GM06990 (cell line): ENCODE measurements at regions not wholly inside any gene's neighbourhood (a gene's known extent, or its start where the extent isn't known, plus 50 kb on each side); places are given as distances from the start of the nearest gene placed in this dataset.

Source experiments
- DNase-seq: peaks from one replicate; pipeline ENCODE4 v3.0.0-alpha.2; 2011; ENCODE audit not compliant: insufficient read length; ENCODE audit errors: extremely low read depth
- H3K27me3 ChIP-seq: replicated peaks from 2 replicates; pipeline ENCODE4 v1.6.0; 2011; ENCODE audit warnings: low read length; ENCODE audit not compliant: control insufficient read depth, insufficient read depth
- H3K36me3 ChIP-seq: 2 replicates; pipeline ENCODE4 v1.5.1; 2011; ENCODE audit warnings: low read length; ENCODE audit not compliant: control insufficient read depth, insufficient read depth
- H3K4me3 ChIP-seq: replicated peaks from 2 replicates; pipeline ENCODE4 v1.5.1; 2011; ENCODE audit warnings: low read depth, mild to moderate bottlenecking, control low read depth, low read length
- TF ChIP-seq, protein P1 (sequence below): IDR thresholded peaks from 2 replicates; pipeline ENCODE4 v1.5.1; 2011; ENCODE audit warnings: low read length, control low read depth, mild to moderate bottlenecking, inconsistent platforms; ENCODE audit not compliant: insufficient read depth, poor library complexity, severe bottlenecking

DNA sequence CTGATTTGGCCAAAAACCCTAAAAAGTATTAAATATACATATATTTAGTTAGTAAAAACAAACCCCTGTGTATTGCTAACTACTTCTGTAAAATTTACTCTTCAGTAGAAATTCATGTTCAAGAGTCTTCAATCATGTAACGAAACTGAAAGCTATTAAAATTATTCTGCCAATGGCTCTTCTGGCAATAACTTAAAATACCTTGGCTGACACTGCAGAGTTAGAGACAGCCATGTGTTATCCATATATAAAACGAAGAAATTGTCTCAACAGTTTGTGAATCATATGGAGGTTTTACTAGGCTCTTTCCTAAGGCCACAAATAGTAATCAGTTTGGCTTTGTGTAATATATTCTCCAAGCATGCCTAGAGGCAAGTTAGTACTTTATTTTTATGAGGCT, 357.2 kb downstream of the COL11A1 start:
- H3K36me3 ChIP-seq = no peaks in the 10 kb centered on the region
- no peaks in the 10 kb centered on the region for H3K27me3 ChIP-seq

GRCh38 chr1:102742426-102742825, 365.9 kb downstream of the COL11A1 start:
- H3K27me3 ChIP-seq = no peaks in the 10 kb centered on the region
- H3K4me3 ChIP-seq = no peak overlapping the region
- TF ChIP-seq, protein P1, sequence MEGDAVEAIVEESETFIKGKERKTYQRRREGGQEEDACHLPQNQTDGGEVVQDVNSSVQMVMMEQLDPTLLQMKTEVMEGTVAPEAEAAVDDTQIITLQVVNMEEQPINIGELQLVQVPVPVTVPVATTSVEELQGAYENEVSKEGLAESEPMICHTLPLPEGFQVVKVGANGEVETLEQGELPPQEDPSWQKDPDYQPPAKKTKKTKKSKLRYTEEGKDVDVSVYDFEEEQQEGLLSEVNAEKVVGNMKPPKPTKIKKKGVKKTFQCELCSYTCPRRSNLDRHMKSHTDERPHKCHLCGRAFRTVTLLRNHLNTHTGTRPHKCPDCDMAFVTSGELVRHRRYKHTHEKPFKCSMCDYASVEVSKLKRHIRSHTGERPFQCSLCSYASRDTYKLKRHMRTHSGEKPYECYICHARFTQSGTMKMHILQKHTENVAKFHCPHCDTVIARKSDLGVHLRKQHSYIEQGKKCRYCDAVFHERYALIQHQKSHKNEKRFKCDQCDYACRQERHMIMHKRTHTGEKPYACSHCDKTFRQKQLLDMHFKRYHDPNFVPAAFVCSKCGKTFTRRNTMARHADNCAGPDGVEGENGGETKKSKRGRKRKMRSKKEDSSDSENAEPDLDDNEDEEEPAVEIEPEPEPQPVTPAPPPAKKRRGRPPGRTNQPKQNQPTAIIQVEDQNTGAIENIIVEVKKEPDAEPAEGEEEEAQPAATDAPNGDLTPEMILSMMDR = no peak
- H3K36me3 ChIP-seq = no peaks in the 10 kb centered on the region
- no peak for DNase-seq

More for the DNA sequence above, 357.2 kb downstream of the COL11A1 start:
- no peak for DNase-seq
- no peak overlapping the region for H3K4me3 ChIP-seq
- TF ChIP-seq, protein P1 = no peak

DNA sequence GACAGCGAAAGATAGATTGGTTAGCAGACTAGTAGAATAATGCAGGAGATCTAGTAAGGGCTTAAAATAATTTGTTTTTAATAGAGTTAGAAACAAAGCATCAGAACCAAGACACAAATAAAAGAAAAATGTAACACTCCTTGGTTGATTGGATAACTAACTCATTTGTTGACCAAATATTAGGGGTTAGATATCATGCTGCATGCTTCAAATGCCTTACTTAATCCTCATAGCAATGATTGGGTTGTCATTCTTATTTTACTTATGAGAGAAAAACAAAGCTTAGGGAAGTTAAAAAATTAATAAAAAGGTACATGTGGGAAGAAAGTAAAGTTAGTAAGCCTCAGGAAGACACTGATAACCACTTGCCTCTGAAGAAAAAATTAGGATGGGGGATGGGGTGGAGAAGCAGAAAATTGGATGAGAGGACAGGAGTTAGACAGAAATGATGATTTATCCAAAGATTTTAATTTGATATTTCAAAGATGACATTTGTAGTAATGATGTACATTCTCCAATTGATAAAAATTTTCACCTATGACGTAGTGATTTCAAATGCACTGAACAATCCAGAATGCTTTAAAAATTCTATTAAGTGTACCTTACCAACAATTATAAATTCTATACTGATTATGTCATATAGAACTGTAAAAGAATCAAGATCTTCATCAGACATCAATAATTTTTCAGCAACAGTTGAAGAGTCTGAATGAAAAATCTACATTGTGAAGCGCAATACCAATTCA, 374.7 kb downstream of the COL11A1 start:
- TF ChIP-seq, protein P1 = no peak
- Histone ChIP-seq H3K27me3 (no peaks in the 10 kb centered on the region), H3K4me3 (no peak overlapping the region), H3K36me3 (no peaks in the 10 kb centered on the region)
- DNase-seq = no peak

DNA sequence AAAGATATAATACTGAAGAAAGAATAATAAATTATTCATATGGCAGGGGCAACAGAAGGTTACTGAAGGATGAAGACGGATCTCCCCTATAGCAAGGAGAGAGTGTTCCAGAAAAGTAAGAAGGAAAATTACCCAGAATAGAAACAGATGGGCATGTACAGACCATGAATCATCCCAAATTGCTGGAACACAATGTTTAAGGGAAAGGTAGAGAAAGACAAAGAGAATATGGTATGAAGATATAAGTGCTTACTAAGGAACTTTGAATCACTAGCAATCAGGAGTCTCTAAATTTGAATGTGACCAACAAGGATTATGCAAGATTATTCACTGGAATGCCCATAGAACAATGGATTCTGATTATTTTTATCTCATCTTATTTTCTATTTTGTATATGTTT, 375.4 kb downstream of the COL11A1 start:
- no peak overlapping the region for H3K4me3 ChIP-seq
- H3K36me3 ChIP-seq = no peaks in the 10 kb centered on the region
- no peak for DNase-seq
- TF ChIP-seq, protein P1 = no peak
- no peaks in the 10 kb centered on the region for H3K27me3 ChIP-seq

DNA sequence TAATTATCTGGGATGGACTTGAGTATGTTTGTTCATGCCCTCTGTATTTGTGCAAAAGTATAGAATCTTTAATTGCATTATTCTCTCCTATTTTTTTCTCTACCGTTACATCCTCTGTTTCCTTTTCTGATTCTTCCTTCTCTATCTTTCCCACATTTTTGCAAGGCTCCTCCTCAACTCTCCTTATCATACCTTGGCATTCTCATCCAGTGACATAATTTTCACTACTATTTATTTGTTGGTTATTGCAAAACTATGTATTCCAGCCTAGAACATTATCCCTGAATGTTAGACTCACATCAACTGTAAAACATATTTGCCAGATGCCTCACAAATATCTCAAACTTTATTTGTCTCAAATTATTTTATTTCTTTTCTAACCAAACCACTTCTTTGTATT, 381.9 kb downstream of the COL11A1 start:
- TF ChIP-seq, protein P1 = no peak
- H3K27me3 ChIP-seq = no peaks in the 10 kb centered on the region
- H3K4me3 ChIP-seq = no peak overlapping the region
- no peak for DNase-seq
- H3K36me3 ChIP-seq = no peaks in the 10 kb centered on the region
